ENCODE measurements at regions not wholly inside any gene's neighbourhood (a gene's known extent, or its start where the extent isn't known, plus 50 kb on each side); places are given as distances from the start of the nearest gene placed in this dataset.

DNA sequence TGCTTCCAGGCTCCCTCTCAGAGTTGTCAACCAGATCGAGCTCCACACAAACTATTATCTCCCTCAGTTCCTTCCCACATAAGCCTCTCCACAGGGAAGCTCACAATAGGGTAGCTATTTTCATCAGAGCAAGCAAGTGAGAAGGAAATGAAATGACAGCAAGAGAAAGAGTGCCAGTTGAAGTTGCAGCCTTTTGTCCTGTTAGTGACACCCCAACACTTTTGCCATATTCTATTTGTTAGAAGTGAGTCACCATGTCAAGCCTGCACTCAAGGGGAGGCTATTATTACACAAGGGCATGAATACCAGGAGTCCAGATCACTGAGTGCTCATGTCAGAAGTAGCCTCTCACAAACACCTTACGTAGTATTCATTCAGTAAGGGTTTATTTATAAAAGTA is 266.3 kb upstream of the NOCT start:
- peak; percentile 31 for DNase-seq (ENCODE audit: low spot score)

DNA sequence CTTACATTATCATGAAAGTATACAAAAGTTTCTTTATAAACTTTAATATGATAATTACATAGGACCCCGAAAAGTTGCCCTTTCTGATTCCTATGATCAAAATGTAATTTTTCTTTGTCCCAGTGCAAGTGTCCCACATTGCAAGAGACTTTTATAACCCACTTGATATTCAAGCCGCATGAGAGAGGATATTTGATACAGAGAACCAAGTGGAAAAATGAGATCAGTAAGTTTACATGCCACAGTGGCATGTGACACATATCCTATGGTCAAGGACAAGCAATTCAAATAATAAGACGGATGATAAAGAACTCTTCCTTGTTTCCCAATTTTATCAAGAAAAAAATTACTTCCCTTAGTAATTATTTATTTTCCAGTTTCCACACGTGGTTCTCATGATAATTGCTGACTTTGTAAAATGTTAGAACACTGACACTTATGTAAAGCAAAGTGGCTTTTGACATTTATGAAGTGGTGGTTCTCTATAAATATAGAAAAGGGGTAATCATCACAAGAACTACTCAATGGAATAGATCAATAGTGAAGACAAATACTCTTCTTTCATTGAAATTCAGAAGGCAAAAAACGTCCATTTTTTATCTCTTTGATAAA is 273.7 kb upstream of the NOCT start:
- DNase-seq (ENCODE audit: low spot score) = no peak

DNA sequence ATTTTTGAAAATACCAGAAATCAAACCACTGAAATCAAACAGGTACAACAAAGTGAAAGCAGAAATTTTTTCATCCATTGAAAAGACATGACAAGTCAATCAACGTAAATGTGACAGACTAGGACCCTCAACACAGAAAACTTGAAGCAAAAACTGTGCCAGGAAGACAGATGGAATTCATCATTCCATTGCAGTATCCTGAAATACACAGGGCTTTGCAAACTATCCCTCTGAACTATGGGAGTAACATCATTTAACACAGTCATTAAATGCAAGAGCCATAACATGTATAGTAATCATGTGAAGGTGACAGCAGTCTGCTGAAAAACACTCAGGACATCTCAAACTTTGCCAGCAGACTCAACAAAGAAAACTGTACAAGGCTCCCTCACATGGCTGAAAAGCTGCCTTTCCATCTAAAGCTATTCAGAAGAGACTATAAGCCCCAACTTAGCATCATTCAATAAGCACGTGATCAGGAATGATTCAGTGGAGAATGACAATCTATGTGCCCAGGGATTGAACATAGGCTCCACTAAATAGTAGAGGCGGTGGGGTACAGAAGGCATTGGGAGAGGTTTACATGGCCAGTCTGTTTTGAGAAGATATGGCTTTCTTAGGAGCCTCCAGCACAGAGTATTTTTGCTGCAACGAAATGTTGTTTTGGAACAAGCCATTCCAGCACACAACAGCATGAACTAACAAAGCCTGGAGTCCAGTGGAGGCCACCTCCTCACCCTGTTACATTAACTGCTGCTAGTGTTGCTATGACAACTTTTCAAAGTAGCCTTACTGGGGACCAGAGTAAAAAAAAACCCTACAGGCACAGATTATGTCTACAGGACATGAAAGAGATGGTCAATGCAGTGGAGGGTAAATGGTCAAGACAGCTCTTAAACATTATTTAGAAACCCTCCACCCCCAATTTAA is 274.5 kb upstream of the NOCT start:
- DNase-seq (ENCODE audit: low spot score) = no peak

DNA sequence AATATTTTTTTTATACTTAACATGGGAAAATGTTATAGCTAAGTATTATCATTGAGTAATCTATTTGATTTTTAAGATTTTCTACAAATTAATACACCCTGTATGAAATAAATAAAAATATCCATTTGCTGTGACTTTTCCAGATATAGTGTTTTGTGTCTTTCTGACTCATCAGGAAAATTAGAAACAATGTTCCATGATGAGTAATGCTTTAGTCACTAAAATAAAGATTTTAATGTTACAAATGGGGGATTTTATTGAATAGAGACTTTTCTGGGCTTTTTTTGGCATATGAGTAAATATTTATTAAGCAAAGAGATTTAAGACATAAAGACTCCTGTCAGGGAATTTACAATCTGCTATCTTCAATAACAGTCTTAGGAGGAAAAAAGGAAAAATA is 279.2 kb upstream of the NOCT start:
- DNase-seq (ENCODE audit: low spot score) = peak; percentile 37

DNA sequence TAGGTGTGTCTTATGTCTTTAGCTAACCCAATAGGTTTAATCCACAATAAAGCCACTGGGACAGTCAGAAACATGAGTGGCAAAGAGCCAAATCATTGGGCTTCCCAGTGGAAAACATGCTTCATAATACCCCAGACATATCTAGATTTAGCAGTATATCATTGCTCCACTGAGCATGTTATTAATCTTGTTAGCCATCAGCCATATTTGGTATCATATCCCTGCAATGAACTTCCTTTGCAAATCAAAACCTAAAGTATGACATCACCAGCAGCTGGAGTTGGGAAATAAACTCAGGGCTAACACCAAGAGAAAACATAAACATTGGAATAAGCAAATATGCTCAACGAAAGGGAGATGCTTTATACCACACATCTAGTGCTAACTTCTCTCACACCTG is 280.8 kb upstream of the NOCT start:
- peak; percentile 29 for DNase-seq (ENCODE audit: low spot score)

DNA sequence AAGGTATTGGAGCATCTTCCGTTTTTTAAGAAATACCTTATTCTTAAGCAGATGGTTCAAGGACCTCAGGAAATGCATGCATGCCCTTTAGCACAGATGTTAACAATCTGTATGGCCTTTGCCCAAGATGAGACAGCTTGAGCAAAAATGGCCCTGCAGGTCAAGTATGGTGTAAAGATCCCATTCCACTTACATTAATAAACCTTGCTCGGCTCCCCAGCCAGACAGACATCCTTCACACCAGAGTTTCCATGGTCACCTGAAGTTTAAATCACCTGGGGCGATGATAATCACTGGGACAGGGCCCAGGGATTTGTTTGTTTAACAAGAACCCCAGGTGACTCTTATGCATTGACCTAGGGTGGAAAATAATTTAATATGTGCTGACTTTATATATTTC is 287.0 kb upstream of the NOCT start:
- DNase-seq (ENCODE audit: low spot score) = no peak

DNA sequence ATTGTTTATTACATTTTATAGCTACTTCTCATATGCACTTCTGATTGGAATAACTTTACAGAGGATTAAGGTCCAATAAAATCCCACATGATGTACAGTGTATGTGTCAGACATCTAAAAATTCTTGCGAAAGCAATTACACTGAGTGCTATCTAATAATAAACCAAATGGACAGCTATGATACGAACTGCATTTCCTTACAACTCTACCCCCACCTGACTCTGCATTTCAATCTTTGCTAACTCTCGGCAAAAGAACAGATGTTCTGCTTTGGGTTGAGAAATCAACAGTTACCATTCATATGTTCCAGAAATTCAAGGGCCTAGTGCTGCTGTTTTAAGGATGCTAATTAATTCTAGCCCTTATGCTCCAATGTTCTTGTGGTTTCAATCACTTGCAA is 287.9 kb upstream of the NOCT start:
- DNase-seq (ENCODE audit: low spot score) = no peak

DNA sequence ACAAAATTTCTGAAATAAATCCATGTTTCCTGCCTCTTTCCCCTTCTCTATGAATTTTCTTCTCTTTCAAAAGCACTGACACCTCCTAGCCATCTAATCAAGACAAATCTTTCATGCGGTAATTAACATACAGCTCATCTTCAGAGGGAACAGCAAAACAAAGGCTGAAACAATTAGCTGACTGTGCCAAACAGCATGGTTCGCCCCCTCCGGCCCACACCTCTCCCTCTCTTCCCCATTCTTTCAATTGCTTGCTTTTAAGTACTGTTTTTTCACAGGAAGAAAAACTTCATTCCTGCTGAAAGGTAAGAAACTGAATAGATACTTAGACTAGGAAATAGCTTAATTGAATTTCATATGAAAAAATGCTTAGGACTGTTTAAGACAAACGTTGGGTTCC is 291.1 kb upstream of the NOCT start:
- DNase-seq (ENCODE audit: low spot score) = no peak

DNA sequence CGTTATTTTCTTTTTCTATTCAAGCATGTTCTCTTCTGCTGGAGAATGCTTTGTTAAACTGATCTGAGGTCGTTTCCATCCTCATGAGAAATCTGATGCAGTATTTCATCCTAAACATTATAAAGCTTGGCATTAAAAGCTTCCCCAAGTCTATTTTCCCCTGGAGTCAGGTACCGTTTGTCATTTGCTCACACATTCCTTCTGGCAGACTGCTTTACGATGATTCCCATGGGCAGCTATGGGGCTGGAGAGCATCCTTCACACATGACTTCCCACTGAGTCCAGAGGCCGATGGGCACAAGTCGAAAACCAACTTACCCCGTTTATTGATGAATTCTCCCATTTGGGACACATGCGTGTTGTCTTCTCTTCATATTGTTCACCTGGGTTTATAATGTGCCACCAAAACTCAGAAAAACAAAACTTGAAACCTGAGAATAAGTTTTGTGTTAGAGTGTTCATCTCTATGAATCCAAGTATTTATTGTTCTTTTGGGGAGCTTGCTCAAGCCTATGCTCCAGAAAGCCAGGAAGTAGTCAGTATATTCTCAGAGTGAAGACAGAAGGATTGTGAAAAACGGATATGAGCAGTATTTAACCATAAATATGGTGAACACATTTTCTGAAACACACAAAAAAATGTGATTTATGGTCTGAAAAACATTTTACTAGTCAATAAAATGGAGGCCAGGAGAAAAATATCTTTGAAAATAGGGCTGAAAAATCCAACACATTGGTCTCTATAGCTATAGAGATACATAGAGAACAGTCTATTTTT is 298.8 kb upstream of the NOCT start:
- DNase-seq (ENCODE audit: low spot score) = no peak

DNA sequence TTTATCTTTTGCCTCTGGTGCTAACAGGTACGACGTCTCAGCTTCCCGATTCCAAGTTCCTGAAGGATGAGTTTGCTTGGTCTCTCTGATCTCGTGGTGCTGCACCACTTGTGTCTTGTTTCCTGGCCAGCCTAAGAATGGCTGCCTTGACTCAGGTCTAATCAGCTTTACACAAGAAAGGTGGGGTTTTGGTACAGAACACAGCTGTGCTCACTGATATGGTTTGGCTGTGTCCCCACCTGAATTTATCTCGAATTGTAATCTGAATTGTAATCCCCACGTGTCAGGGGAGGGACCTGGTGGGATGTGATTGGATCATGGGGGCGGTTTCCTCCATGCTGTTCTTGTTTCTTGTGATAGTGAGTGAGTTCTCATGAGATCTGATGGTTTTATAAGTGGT is 305.3 kb upstream of the NOCT start:
- no peak for DNase-seq (ENCODE audit: low spot score)

DNA sequence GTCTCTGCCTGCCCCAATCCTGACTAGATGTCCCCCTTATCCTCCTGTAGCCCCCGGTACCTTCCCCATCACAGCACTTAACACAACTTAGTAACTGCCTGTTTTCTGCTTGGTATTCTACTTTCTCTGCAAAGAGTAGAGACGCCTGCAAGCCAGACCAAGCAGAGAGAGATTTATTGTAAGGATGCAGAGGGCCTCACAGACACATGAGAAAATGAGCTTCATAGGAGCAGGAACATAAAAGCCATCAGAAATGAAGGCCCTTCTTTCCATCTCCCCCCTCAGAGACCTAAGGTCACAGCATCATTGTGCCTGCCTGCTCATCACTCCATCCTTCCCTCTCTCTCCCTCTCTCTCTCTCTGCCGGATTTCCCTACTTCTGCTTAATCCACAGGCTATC is 305.7 kb upstream of the NOCT start:
- DNase-seq (ENCODE audit: low spot score) = no peak

DNA sequence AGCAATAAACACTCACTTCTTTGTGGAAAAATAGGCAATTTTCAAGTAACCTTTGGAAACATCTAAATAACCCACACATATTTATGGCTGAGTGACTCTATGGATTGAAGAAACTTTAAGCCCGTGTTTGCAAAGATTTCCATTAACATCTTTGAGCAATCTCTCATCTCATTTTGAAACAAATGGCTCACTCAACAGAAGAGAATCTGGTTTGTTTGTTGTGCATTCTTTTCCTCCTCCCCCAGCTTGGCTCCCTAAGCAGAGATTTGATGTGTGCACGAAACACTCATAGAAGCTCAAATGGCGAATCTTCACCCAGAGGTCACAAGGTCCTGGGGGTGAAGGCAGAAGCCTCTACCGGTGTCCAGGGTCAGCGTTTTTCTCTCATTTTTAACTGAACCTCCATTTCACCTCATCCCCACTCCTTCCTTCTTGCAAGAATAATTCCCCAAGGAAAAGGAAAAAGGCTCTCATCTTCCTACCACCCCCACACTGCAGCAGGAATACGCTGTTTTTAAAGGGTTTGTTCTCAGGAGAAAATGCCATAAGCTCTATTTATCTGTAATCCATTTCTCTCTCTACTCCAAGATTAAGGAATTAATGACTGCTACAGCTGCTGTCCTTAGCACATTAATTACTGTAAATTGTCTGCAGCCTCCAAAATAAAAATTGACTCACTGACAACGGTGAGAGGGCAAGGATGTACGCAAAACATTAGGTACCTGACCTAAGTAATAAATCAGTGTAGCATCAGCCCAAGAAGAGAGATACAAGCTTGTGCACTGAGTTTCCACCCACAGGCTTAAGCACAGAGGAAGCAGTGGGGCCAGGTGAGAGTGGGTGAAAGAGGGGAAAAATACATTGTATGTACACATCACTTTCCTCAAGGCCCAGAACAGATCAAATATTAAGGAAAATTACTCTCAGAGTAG is 307.6 kb upstream of the NOCT start:
- DNase-seq (ENCODE audit: low spot score) = peak; percentile 49

DNA sequence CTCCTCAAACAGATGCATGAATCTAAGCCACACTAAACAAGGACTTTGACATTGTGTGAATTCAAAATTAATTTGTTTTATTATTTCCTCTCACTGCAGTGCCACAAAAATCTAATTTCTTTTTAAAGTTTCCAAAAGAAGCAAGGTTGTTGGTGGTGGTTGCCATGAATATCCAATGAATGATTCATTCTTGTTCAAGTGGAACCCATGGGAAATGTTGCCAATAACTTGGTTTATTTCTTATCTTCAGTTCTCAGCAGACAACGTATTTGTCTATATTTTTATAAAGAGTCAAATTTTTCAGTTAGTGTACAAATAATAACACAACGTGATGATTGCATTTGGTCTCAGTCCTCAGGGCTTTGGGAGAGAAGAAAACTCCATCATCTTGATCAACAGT is 309.4 kb upstream of the NOCT start:
- DNase-seq (ENCODE audit: low spot score) = no peak

DNA sequence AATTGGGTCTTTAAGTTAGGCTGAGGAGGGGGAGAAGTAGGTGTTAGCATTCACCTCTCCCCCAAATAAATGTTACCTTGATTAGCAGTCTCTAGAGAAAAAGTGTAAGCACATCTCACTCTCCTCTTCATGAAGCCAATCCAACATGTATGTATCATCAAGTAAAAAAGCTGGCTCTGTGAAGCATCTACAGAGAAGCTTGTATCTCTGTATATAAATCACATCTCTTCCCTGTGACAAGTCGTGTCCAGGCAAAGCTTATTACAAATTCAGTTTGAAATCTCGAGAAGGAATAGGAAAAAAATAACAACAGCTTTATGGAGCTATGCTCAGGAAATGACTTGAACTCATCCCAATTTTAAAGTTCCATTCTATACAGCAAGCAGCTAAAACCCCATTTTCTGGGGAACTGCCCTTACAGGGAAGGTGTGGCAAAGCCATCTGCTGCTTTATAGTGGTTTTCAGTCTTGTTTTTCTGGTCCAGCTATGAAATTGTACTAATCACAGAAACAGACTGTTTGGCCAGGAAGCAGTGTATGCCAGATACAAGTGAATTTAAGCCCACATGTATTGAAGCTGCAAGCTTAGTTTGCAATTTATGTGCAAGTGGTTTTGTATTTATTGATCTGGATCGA is 313.3 kb upstream of the NOCT start:
- no peak for DNase-seq (ENCODE audit: low spot score)

DNA sequence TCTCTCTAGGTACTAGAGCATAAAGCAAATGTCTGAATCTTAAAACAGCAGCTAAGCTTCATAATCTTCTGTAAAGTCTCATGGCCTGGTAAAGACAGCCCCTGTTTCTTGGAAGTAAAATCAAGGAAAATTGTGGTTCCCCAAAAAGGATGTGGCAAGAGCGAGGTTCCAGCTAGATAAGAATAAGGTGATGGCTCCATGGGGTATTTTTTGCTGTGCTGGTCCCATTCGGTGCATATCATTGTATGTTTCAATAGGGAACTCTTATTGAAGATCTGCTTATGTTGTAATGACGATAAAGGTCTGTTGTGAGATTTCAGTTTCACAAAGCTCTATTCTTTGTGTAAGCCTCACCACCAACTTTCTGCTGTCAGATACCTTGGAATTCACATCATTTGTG is 316.9 kb upstream of the NOCT start:
- no peak for DNase-seq (ENCODE audit: low spot score)

DNA sequence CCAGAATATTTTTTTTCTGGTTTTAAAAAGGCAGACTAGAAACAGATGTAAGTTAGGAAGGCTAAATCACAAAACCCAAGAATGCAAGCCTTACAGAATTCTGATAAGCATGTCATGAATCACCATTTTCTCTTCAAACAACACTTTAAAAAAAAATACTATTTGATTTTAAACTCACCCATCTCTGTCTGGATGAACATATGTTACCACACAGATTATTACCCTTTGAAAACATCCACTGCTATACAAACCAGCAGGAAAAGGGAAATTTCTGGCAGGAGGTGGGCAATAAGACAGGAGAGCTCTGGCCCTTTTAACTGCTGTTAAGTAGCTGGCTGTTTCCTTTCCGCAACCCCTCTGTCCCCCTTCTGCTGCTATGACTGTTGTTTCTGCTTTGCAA is 317.7 kb upstream of the NOCT start:
- peak; percentile 46 for DNase-seq (ENCODE audit: low spot score)

DNA sequence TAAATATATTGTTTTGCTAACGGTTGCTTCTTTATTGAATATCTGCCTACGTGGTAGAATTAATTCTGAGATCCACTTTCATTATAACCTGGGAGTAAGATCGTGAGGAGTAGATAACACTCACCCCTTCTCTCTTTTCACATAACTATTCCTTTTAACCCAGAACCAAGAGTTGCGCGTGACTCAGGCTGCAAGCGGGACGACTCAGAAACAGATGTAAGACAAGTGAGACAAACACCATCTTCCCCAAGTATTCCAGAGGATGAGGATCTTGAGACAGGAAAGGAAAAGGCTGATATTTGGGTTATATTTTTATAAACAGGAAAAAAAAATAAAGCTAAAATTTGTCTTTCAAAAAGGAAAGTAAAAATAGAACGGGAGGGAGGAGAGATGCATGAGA is 318.8 kb upstream of the NOCT start:
- no peak for DNase-seq (ENCODE audit: low spot score)

DNA sequence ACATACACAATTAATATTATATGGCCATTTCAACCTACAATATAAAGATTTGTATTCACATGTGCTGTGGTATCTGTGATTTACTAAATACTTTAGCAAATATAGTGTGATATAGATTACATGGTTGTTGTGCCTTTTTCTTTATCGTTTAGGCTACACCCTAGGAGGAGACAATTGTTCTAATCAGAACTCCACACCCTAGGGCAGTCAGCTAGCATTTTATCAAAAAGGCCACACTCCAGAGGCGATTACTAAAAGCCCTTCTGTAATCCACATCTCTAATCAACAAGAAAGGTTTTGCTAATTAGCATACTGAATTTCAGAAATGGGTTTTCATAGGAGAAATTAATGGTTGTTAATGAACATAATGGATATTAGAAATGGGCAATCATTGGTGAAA is 319.5 kb upstream of the NOCT start:
- DNase-seq (ENCODE audit: low spot score) = no peak

DNA sequence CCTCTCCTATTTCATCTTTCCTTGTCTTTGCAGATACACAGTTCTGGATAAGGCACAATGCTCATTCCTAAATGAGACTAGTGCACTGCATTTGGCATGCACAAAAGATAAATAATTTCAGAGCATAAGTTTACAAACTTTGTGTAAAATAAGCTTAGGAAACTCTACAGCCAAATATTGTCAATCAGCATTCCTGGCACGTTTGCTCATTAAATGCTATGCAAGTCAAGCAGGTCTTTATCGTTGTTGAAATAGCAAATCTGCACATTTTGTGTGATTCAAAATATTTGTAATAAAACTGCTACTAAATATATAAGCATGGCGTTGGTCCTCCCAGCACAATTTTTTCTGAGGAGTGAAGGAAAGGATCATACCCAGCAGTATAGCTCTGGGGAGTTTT is 322.1 kb upstream of the NOCT start:
- no peak for DNase-seq (ENCODE audit: low spot score)

DNA sequence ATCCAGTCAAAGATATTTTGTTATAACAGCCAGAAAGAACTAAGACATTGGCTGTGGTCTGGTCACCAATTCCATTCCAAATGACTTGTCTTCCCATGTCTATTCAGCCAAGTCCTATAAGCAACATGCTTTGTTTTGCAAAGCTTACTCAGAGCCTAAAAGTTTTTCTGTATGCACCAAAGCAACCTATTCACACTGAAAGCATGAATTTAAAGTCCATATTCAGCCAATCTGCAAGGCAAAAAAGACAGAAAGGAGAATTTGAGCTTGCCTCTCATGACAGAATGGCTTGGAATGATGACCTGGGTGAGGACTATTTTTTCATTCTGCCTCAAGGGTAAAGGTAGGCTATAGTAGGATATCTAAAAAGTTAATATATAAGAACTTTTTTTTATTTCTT is 323.2 kb upstream of the NOCT start:
- no peak for DNase-seq (ENCODE audit: low spot score)

DNA sequence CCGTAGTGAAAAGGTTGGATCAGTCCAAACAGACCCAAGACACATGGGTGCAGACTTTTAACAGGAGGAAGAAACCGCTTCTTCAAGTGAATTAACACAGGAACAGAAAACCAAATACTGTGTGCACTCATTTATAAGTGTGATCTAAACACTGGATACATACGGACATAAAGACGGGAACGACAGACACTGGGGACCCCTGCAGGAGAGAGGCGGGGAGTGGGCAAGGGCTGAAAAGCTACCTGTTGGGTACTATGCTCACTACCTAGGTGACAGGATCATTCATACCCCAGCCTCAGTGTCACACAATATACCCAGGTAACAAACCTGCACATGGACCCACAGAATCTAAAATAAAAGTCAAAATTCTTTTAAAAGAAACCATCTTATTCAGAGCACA is 326.0 kb upstream of the NOCT start:
- DNase-seq (ENCODE audit: low spot score) = no peak
